ENCODE measurements at regions not wholly inside any gene's neighbourhood (a gene's known extent, or its start where the extent isn't known, plus 50 kb on each side); places are given as distances from the start of the nearest gene placed in this dataset.
"Not testable (repeated sequence)": the region's sequence is repeated elsewhere in the genome, so short reads cannot be mapped to it uniquely, and the experiment has no call there.

- H3K36me3 ChIP-seq; H3K4me3 ChIP-seq; H3K9me3 ChIP-seq; intact Hi-C loops (cut with DNase I); DNase-seq; H3K27ac ChIP-seq; H3K4me1 ChIP-seq: not testable (repeated sequence)
- H3K27me3 ChIP-seq: peaks cover 0 to 22% (median 0%) of the 10 kb centered on the region in 4 donors
- 75 to 81% methylated on average over 4 of the region's 4 CpGs for WGBS, 2 donors
These were observed 100.4 kb downstream of the NPIPB5 start for GRCh38 chr16:22611128-22611527.

- Histone ChIP-seq H3K27ac (no peak overlapping the region), H3K9me3 (peaks cover 0 to 3% (median 0%) of the 10 kb centered on the region in 3 donors), H3K4me1 (no peaks in the 10 kb centered on the region), H3K36me3 (no peaks in the 10 kb centered on the region), H3K4me3 (no peak overlapping the region), H3K27me3 (peaks cover 0 to 55% (median 0%) of the 10 kb centered on the region in 4 donors)
- WGBS, 2 donors: 44 to 47% methylated on average over 6 of the region's 6 CpGs
- no peak for TF ChIP-seq POLR2A (IDR thresholded peaks at IDR 0.05)
- TF ChIP-seq, protein P1, sequence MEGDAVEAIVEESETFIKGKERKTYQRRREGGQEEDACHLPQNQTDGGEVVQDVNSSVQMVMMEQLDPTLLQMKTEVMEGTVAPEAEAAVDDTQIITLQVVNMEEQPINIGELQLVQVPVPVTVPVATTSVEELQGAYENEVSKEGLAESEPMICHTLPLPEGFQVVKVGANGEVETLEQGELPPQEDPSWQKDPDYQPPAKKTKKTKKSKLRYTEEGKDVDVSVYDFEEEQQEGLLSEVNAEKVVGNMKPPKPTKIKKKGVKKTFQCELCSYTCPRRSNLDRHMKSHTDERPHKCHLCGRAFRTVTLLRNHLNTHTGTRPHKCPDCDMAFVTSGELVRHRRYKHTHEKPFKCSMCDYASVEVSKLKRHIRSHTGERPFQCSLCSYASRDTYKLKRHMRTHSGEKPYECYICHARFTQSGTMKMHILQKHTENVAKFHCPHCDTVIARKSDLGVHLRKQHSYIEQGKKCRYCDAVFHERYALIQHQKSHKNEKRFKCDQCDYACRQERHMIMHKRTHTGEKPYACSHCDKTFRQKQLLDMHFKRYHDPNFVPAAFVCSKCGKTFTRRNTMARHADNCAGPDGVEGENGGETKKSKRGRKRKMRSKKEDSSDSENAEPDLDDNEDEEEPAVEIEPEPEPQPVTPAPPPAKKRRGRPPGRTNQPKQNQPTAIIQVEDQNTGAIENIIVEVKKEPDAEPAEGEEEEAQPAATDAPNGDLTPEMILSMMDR (IDR thresholded peaks at IDR 0.05): no peak
- intact Hi-C loops (cut with DNase I): no loop called here
- no peak for DNase-seq
These were observed 103.7 kb downstream of the NPIPB5 start for GRCh38 chr16:22614271-22614947.

GRCh38 chr16:22618842-22619241 lies 108.2 kb downstream of the NPIPB5 start:
- no peak for DNase-seq
- H3K36me3 ChIP-seq: no peaks in the 10 kb centered on the region
- no peak overlapping the region for H3K27ac ChIP-seq
- WGBS, 2 donors: 71 to 75% methylated on average over 5 of the region's 5 CpGs
- peaks cover 0 to 1% (median 0%) of the 10 kb centered on the region in 3 donors for H3K9me3 ChIP-seq
- H3K4me1 ChIP-seq: no peaks in the 10 kb centered on the region
- H3K4me3 ChIP-seq: no peak overlapping the region
- peaks cover 0 to 81% (median 0%) of the 10 kb centered on the region in 4 donors for H3K27me3 ChIP-seq
- TF ChIP-seq, protein P1 (IDR thresholded peaks at IDR 0.05): no peak
- TF ChIP-seq POLR2A (IDR thresholded peaks at IDR 0.05): no peak
- intact Hi-C loops (cut with DNase I): no loop called here

DNA sequence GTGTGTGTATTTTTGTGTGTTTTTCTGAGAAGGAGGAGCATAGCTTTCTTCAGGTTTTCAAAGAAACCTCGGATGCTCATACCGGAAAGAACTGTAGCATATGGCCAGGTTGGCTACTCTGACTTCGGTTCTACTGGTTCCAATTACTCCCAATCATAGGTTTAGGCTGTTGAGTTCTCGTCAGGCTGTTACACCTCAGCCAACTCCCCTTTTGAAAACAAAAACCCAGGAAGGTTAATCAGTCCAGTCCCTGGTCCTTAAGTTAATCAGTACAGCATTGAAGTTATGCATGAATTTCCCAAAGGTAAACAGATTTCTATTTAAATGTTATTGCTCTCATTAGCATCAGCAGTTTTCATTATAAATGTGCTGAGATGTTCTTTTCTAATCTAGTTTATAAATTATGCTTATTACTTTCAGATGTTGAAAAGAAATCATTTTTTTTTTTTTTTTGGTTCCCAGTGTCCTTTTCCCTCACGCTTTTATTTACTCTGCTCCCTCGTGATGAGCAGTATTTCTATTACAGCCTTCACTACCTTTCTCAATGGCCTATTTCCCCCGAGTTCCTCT lies 111.0 kb downstream of the NPIPB5 start:
- no peaks in the 10 kb centered on the region for H3K9me3 ChIP-seq
- peaks cover 0 to 87% (median 0%) of the 10 kb centered on the region in 4 donors for H3K27me3 ChIP-seq
- no peaks in the 10 kb centered on the region for H3K36me3 ChIP-seq
- no peak overlapping the region for H3K27ac ChIP-seq
- TF ChIP-seq, protein P1 (IDR thresholded peaks at IDR 0.05): no peak
- TF ChIP-seq POLR2A (IDR thresholded peaks at IDR 0.05): no peak
- intact Hi-C loops (cut with DNase I): no loop called here
- H3K4me1 ChIP-seq: peaks cover 0 to 14% (median 5%) of the 10 kb centered on the region in 3 donors
- WGBS, 2 donors: 59 to 61% methylated on average over 7 of the region's 7 CpGs
- no peak overlapping the region for H3K4me3 ChIP-seq
- DNase-seq: no peak

- Histone ChIP-seq H3K4me3 (no peak overlapping the region), H3K4me1 (peaks cover 0 to 14% (median 5%) of the 10 kb centered on the region in 3 donors), H3K27me3 (peaks cover 0 to 87% (median 0%) of the 10 kb centered on the region in 4 donors), H3K36me3 (no peaks in the 10 kb centered on the region), H3K9me3 (no peaks in the 10 kb centered on the region), H3K27ac (no peak overlapping the region)
- TF ChIP-seq POLR2A (IDR thresholded peaks at IDR 0.05): no peak
- TF ChIP-seq, protein P1 (IDR thresholded peaks at IDR 0.05): no peak
- intact Hi-C loops (cut with DNase I): no loop called here
- 70 to 78% methylated on average over 4 to 5 of the region's 5 CpGs for WGBS, 2 donors
- DNase-seq: no peak
These were observed 112.0 kb downstream of the NPIPB5 start for GRCh38 chr16:22622703-22623102.

All from esophagus squamous epithelium (tissue), 5 donors.